ENCODE measurements at regions not wholly inside any gene's neighbourhood (a gene's known extent, or its start where the extent isn't known, plus 50 kb on each side); places are given as distances from the start of the nearest gene placed in this dataset.
"Not testable (repeated sequence)": the region's sequence is repeated elsewhere in the genome, so short reads cannot be mapped to it uniquely, and the experiment has no call there.

GRCh38 chr4:19214591-19215186, 1037.0 kb upstream of the SLIT2 start:
- DNase-seq (ENCODE audit: low read depth), result no peak

- DNase-seq (ENCODE audit: low read depth), result no peak
Observed at GRCh38 chr4:19213388-19213787, 1038.3 kb upstream of the SLIT2 start.

- no peak for DNase-seq (ENCODE audit: low read depth)
Observed at GRCh38 chr4:19205853-19206252, 1045.9 kb upstream of the SLIT2 start.

- not testable (repeated sequence) for DNase-seq (ENCODE audit: low read depth)
Observed at GRCh38 chr4:19197838-19198237, 1053.9 kb upstream of the SLIT2 start.

GRCh38 chr4:19195696-19196095, 1056.0 kb upstream of the SLIT2 start:
- no peak for DNase-seq (ENCODE audit: low read depth)

GRCh38 chr4:19194672-19195071, 1057.0 kb upstream of the SLIT2 start:
- no peak for DNase-seq (ENCODE audit: low read depth)

- no peak for DNase-seq (ENCODE audit: low read depth)
Observed at GRCh38 chr4:19193274-19193981, 1058.3 kb upstream of the SLIT2 start.

- no peak for DNase-seq (ENCODE audit: low read depth)
Observed at GRCh38 chr4:19191979-19192650, 1059.6 kb upstream of the SLIT2 start.

- no peak for DNase-seq (ENCODE audit: low read depth)
Observed at GRCh38 chr4:19187691-19188090, 1064.0 kb upstream of the SLIT2 start.

GRCh38 chr4:19187096-19187495, 1064.6 kb upstream of the SLIT2 start:
- no peak for DNase-seq (ENCODE audit: low read depth)

GRCh38 chr4:19181631-19182030, 1070.1 kb upstream of the SLIT2 start:
- DNase-seq (ENCODE audit: low read depth), result not testable (repeated sequence)

- no peak for DNase-seq (ENCODE audit: low read depth)
Observed at GRCh38 chr4:19178835-19179234, 1072.9 kb upstream of the SLIT2 start.

- no peak for DNase-seq (ENCODE audit: low read depth)
Observed at GRCh38 chr4:19177616-19178015, 1074.1 kb upstream of the SLIT2 start.

GRCh38 chr4:19171832-19172231, 1079.9 kb upstream of the SLIT2 start:
- no peak for DNase-seq (ENCODE audit: low read depth)

GRCh38 chr4:19167311-19167710, 1084.4 kb upstream of the SLIT2 start:
- no peak for DNase-seq (ENCODE audit: low read depth)

- no peak for DNase-seq (ENCODE audit: low read depth)
Observed at GRCh38 chr4:19164334-19164733, 1087.4 kb upstream of the SLIT2 start.

GRCh38 chr4:19159874-19160273, 1091.8 kb upstream of the SLIT2 start:
- DNase-seq (ENCODE audit: low read depth), result no peak

- no peak for DNase-seq (ENCODE audit: low read depth)
Observed at GRCh38 chr4:19158107-19158809, 1093.4 kb upstream of the SLIT2 start.

GRCh38 chr4:19156786-19157185, 1094.9 kb upstream of the SLIT2 start:
- DNase-seq (ENCODE audit: low read depth), result no peak

- DNase-seq (ENCODE audit: low read depth), result no peak
Observed at GRCh38 chr4:19155568-19155967, 1096.1 kb upstream of the SLIT2 start.

- DNase-seq (ENCODE audit: low read depth), result not testable (repeated sequence)
Observed at GRCh38 chr4:19154267-19154666, 1097.4 kb upstream of the SLIT2 start.

GRCh38 chr4:19152264-19152663, 1099.4 kb upstream of the SLIT2 start:
- DNase-seq (ENCODE audit: low read depth), result no peak

- no peak for DNase-seq (ENCODE audit: low read depth)
Observed at GRCh38 chr4:19151684-19152083, 1100.0 kb upstream of the SLIT2 start.
